GM23338 (cell line): ENCODE measurements at regions not wholly inside any gene's neighbourhood (a gene's known extent, or its start where the extent isn't known, plus 50 kb on each side); places are given as distances from the start of the nearest gene placed in this dataset.

Source experiments
- CREB1 ChIP-seq: fragments of 250-450 bp; sonication (Bioruptor Pico); IDR thresholded peaks from 2 replicates; pipeline ENCODE4 v1.5.0; 2020; ENCODE audit warnings: low read depth, mild to moderate bottlenecking, moderate library complexity
- CTCF ChIP-seq, 2 experiments: fragments of 200-600 bp in 1 of 2; sonication (generic) in 1 of 2; conservative IDR thresholded peaks; 2 replicates each; pipeline versions ENCODE4 v1.5.1 to v1.6.1; 2016 to 2017; ENCODE audit warnings: antibody characterized with exemption in 2 of 2, low read depth in 2 of 2, mild to moderate bottlenecking in 2 of 2, moderate library complexity in 1 of 2
- EZH2 ChIP-seq: fragments of 200-600 bp; sonication (generic); IDR thresholded peaks from one replicate; pipeline ENCODE4 v1.8.0; 2017; ENCODE audit warnings: antibody characterized with exemption, mild to moderate bottlenecking, low read depth; ENCODE audit not compliant: unreplicated experiment
- EZH2phosphoT487 ChIP-seq: fragments of 200-600 bp; sonication (generic); IDR thresholded peaks from one replicate; pipeline ENCODE4 v1.8.1; 2018; ENCODE audit warnings: antibody characterized with exemption; ENCODE audit not compliant: unreplicated experiment
- POLR2AphosphoS5 ChIP-seq: IDR thresholded peaks from 2 replicates; pipeline ENCODE4 v1.6.1; 2016; ENCODE audit warnings: antibody characterized with exemption, low read depth
- TF ChIP-seq, protein P1 (sequence below): IDR thresholded peaks from 2 replicates; pipeline ENCODE4 v1.6.1; 2016; ENCODE audit warnings: antibody characterized with exemption

DNA sequence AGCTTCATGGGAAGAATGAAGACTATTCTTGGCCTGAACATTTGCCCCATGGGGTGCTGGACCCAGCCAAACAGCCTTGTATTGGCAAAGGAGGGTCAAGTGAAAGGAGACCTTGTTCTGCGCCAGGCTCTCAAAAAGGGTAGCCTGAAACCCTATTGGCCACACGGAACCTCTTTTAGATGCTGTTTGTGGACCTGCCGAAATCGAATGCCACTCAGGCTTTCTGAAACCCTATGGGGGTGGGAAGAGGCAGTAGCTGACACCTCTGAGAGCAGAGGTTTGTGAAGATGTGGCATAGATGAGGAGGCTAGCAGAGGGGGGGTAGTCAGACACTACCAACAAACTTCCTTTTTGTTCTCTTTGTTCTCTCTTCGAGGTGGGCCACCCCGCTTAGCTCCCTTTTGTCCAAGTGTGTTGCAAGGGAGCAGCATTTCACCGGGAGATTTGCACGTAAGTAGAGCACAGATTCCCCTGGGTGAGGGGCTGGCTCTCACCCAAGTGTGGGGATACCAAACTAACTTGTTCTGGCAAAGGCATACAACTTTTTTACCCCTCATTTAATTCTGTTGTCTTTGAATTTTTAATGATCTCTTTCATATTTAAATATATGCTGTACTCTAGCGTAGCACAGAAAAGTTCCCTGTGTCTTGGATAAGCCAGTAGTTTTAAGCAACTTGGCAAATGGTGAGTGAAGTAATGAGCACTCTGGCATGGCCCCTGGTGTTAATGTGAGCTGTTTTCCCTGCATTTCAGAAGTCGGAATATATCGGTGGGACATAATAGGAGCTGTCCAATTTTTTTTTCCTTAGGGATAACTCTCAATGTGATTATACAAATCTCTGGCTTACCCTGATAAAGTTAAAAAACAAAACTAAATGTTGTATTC is 107.7 kb downstream of the SEPTIN7 start:
- TF ChIP-seq CTCF (conservative IDR thresholded peaks at IDR 0.05; ENCODE audit: low read depth in 2 of 2): no peak
- TF ChIP-seq EZH2phosphoT487: no peak
- TF ChIP-seq POLR2AphosphoS5: no peak
- TF ChIP-seq, protein P1, sequence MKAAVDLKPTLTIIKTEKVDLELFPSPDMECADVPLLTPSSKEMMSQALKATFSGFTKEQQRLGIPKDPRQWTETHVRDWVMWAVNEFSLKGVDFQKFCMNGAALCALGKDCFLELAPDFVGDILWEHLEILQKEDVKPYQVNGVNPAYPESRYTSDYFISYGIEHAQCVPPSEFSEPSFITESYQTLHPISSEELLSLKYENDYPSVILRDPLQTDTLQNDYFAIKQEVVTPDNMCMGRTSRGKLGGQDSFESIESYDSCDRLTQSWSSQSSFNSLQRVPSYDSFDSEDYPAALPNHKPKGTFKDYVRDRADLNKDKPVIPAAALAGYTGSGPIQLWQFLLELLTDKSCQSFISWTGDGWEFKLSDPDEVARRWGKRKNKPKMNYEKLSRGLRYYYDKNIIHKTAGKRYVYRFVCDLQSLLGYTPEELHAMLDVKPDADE: no peak
- no peak for TF ChIP-seq CREB1
- no peak for TF ChIP-seq EZH2
